ENCODE measurements at regions not wholly inside any gene's neighbourhood (a gene's known extent, or its start where the extent isn't known, plus 50 kb on each side); places are given as distances from the start of the nearest gene placed in this dataset.

DNA sequence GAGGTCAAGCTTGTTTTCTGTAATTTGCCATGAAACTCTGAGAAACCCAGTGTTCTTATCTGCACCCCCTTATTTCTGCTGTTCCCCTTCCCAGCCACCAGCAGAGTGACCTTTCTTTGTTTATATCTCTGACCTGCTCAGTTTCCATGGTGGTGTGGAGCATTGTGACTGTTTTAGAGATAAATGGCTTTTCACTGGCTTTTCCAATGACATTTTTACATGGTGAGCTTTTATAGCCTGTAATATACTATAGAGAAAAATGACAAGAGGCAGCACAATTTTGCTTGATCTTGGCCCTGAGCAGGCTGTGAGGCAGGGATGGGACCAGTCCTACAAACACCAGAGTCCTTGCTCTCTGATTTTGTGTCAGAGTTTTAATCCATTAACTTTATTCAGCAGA, 233.9 kb downstream of the FAT3 start:
- TF ChIP-seq, protein P1, sequence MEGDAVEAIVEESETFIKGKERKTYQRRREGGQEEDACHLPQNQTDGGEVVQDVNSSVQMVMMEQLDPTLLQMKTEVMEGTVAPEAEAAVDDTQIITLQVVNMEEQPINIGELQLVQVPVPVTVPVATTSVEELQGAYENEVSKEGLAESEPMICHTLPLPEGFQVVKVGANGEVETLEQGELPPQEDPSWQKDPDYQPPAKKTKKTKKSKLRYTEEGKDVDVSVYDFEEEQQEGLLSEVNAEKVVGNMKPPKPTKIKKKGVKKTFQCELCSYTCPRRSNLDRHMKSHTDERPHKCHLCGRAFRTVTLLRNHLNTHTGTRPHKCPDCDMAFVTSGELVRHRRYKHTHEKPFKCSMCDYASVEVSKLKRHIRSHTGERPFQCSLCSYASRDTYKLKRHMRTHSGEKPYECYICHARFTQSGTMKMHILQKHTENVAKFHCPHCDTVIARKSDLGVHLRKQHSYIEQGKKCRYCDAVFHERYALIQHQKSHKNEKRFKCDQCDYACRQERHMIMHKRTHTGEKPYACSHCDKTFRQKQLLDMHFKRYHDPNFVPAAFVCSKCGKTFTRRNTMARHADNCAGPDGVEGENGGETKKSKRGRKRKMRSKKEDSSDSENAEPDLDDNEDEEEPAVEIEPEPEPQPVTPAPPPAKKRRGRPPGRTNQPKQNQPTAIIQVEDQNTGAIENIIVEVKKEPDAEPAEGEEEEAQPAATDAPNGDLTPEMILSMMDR (IDR thresholded peaks at IDR 0.05; ENCODE audit: insufficient read depth, low read length, poor library complexity, severe bottlenecking): no peak
- no peak for TF ChIP-seq EZH2phosphoT487 (conservative IDR thresholded peaks at IDR 0.05; ENCODE audit: low read length)

Data from SU-DHL-6 (cell line).